Posterior cingulate gyrus (tissue), 11 donors: ENCODE measurements at regions not wholly inside any gene's neighbourhood (a gene's known extent, or its start where the extent isn't known, plus 50 kb on each side); places are given as distances from the start of the nearest gene placed in this dataset.

Experiments
- DNase-seq, 10 donors: peaks; one replicate each; pipeline versions ENCODE4 v3.0.0 to v3.0.0-alpha.2; 2020 to 2021; ENCODE audit warnings: mixed read lengths in 3 of 10
- intact Hi-C: fragments of 100-400 bp; cut with DNase I; formaldehyde crosslinking; loops from one replicate; pipeline ENCODE4 v1.15.1; 2023

DNA sequence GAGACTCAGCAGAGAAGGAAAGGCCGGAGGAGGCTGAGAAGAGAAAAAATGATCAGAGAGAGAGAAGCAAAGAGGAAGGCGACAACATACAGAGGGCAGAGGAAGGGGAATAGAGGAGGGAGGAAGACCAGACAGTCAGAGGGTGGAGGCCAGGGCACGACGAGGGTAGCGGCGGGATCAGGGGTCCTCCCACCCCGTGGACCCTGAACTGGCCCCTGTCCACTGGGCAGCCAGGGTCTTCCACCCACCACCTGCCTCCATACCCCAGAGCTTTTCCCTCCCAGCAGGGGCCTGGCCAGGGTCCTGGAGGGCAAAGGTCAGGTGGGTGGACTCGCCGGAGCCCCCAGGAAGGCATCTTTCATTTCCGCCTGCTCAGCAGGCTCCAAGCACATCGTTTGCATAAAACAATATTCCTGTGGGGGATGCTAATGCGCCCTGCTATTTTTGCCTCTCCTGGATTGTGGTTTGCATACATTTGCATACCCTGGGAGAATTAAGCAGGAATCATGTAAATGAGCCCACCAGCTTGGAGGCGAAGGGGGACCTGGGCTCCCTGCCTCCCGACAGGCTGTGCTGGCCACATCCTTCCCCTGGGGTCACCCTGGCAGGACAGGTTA is 394.1 kb downstream of the MN1 start:
- intact Hi-C loops, result loop anchor here (5.0 kb wide), 1 partner anchor 395 kb away; the partner anchor contains the start of gene MN1
- DNase-seq, result no peak

DNA sequence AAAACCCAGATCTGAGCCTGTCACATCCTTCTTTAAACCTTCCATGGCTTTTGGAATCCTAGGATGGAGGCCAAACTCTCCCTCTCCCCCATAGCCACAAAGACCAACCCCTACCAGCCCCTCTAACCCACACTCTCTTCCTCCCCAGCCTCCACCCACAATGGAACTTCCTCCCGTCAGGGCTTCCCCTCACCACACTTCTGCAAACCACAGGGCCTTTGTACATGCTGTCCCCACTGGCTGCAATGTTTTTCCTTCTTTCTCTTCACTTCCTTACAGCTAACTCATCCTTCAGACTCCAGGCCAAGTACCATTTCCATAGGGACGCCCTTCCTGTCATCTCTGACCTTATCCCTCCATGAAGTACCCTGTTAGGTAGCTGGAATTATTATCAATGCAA is 393.5 kb downstream of the MN1 start:
- intact Hi-C loops, result loop anchor here (5.0 kb wide), 1 partner anchor 394 kb away; the partner anchor contains the start of gene MN1
- no peak for DNase-seq

DNA sequence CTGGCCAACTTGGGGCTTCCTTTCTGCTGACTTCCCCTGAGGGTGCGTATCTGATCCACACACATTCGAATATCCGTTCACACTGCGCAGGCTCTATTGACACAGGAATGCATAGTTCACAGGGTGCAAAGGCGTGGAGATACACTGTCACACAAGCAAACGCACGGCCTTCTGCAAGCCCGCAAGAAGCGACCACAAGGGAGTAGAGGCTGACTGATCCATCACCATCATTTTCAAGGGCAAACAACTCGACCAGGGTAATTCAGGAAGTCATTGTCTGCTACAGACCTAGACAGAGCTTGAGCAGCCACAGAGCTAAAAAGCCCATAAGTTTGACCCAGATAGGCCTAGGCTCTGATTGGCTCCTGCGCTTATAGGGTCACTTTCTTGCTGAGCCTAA is 392.3 kb downstream of the MN1 start:
- DNase-seq, result no peak
- intact Hi-C loops, result loop anchor here (5.0 kb wide), 1 partner anchor 393 kb away; the partner anchor contains the start of gene MN1

DNA sequence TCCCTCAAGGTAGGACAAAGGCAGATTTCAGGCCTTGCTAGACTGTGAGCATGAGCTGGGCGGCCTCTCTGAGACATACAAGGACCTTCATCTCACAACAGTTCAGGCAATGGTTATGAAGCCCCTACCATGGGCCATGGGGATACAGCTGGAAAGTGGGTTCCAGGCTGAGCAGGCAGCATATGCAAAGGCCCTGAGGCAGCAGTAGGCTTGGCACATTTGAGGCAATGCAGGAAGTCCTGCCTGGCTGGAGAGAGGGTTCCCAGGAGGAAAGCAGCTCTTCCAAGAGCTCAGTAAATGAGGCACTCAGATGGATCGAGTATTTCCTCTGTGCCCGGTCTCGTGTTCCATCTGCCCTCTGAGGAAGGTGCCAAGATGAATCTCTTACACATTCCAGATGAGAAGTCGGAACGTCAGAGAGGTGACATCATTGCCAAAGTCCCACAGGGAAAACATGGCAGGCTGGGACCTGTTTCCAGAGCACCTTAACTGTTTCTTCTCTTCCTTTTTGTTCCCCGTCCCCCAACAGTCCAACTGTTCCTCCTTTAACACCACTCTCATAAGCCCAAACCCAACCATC is 388.6 kb downstream of the MN1 start:
- DNase-seq, result no peak

DNA sequence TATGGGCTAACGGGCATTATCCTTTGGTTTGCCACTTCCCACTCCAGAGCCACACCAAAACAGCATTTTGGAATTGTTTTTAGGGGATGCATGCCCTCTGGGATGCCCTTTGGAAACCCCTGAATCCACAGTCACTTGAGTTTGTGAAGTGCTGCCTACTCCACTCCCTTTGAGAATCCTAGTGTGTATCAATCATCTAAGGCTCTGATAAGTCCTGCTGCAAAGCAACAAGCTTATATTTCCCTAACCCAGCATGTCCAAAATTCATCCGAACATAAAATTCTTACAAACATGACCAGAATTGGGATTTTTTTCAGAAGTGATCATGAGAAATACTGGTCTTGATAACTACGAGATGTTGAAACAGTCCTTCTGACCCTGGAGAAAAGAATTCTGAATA is 387.9 kb downstream of the MN1 start:
- DNase-seq, result no peak
- intact Hi-C loops, result no loop called here

More for the DNA sequence above, 388.6 kb downstream of the MN1 start:
- intact Hi-C loops, result no loop called here

DNA sequence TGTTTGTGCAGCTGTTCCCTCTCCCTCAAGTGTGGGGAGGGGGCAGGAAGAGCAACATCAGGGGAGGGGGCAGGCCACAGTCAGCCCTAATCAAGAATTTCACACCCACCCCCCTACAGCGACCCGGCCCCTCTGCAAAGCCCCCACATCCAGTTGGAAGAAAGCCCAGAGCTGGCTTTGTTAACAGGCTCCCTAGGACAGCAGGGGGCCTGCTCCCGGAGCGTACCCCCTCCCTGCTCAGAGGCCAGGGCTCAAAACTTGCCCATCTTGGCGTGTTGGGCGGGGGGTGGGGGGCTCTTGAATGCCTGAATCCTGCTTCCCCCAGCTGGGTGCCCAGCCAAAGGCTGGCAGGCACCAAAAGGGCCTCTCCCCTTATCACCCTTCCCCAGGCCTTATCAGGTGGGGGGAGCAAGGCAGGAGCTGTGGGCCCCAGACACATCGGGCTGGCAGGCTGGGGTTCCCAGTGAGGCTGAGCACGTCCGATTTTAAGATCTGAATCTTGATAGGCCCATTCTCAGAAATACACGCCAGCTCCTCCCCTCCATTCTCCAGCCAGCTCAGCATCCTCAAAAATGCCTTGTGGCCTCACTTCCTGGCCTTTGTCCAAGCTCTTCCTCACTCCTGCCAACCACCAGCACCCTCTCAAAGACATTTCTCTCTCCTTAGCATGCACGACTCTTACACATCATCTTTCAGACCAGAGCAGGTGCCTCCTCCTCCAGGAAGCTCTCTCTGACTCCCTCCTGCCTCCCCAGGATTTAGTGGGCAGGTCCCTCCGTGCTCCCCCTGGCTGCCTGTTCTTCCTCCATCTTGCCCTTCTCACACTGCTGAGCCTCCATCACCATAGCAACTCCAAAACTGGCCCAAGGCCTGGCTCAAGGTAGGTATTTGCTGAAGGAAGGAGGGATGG is 384.8 kb downstream of the MN1 start:
- no peak for DNase-seq
- intact Hi-C loops, result no loop called here

DNA sequence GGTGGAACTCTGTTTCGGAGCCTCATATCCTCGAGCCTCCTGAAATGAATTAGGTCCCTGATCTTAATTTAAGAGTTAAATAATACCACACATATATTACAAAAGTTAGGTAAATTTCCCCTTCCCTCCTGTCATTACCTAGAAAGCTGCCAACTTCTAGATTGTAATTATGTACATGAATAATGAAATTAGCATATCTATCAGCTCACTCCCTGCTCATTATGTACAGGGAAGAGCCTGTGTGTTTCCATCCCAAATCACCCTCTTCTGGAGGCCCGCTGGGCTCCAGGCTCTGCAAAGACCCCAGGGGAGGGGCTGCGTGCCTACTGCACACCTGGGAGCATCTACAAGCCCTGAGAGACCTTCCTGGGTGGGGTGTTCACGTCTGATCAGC is 384.1 kb downstream of the MN1 start:
- DNase-seq, result no peak
- intact Hi-C loops, result no loop called here

DNA sequence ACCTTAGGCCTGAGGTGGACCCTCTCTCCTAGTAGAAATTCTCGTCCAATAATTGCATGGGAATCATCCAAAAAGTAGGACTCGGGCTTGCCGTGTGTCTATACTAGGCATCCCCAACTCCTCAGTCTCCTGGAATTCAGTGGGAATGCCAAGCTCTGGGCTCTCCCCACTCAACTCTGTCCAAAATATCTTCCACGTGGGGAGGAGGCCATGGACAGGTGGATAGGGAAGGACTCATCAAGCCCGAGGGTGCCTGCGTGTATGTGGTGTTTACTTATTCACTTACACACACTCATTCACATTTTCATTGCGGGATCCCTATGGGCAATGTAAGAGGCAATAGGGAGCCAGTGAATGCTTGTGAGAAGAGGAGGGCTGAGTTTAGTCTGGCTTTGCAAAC is 383.3 kb downstream of the MN1 start:
- intact Hi-C loops, result no loop called here
- DNase-seq, result no peak

DNA sequence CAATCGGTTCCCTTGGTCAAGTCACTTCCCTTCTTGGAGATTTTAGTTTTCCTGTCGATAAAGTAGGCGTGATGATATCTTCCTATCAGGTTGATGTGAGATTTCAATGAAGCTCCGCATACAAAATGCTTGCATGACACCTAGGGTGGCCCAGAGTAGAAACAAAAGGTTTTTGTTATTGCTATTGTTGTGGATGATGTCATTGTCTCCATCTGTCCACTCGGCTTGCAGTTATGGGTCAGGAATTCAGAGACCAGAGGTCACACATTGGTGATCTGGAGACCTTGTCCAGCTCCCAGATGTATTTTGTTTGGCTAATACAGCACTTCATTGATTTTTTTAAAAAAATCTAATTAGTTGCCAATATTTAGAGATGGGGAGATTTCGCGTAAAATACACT is 382.1 kb downstream of the MN1 start:
- intact Hi-C loops, result no loop called here
- DNase-seq, result no peak

DNA sequence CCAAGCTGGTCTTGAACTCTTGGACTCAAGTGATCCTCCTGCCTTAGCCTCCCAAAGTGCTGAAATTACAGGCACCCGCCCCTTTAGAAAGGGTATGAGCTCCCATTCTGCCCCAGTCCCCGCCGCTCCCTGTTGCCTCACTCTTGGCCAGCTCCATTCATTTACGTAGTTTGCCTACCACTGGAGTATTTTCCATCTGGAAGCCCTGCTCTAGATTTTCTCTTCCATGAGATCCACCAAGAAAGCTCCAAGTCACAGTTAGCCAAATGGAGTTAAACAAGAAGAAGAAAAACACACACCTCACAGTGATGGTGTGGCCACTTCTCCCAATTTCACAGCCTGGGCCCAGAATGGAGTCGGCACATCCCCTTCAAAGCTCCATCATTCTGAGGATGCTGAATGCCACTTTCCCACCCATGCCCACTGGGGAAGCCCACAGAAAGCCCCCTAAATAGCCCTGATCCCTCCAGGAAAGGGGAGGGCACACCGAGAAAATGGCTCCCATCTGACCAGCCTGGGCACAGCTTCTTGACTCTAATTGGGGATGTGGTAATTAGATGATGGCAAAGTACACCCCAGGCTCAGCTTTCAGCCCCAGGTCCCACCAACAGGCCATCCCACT is 381.2 kb downstream of the MN1 start:
- DNase-seq, result no peak
- intact Hi-C loops, result no loop called here

DNA sequence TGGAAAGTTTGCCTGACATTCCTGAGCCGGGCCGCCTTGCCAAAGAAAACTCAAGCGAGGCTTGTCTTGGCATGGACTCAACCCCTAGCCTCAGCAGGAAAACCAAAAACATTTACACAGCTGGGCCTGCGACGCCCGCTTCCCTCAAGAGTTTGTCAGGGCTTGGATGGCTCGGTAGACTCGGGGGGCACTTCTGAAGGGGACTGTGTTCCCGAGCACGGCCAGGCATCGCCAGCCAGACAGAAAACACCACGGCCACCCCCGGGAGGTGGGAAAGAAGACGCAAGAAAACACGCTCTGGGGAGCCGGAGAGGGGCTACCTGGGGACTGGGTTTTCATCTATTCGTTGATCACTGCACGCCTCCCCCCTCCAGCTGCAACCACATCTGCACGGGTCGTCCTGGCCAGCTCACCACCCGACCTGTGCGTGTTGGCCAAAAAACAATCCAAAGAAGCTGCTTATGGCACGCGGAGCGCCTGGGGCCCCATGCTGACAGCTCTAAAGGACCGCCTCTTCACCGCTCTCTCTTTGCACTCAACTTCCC is 380.7 kb downstream of the MN1 start:
- intact Hi-C loops, result no loop called here
- peak in 2 of 10 donors; percentile 12 to 28 for DNase-seq

DNA sequence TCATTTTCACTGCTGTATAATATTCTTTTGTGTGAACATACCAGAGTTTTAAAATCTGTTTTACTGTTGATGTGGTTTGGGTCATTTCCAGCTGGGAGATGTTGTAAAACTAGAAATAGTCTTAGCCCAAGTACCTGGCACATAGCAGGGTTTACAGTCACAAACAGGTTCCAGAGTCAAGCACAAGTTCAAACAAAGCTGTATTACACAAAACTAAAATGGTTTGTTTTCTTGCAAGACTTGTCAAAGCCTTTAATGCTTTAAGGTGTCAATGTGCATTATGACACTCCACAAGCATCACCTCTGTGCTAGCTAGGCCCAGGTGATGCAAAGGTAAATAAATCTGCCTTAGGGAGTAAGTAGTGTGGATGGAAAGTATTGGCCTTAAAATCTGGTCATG is 379.1 kb downstream of the MN1 start:
- no peak for DNase-seq
- intact Hi-C loops, result no loop called here

DNA sequence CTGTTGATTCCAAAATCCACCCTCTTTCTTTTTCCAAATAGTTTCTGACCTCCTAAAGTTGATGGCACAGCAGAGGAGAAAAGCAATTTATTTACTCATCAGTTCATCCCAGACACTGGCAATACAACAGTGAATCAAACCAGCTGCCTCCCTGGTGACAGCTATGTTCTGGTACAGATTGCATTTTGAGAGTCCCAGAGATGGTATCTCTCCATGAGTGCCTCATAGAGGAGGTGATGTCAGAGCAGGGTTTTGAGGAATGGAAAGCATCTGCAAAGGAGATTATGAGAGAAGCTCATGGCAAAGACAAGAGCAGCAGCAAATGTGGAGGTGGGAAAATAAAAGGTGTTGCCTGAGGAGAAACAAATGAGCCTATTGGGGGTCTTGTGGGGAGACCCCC is 377.2 kb downstream of the MN1 start:
- intact Hi-C loops, result no loop called here
- DNase-seq, result no peak

DNA sequence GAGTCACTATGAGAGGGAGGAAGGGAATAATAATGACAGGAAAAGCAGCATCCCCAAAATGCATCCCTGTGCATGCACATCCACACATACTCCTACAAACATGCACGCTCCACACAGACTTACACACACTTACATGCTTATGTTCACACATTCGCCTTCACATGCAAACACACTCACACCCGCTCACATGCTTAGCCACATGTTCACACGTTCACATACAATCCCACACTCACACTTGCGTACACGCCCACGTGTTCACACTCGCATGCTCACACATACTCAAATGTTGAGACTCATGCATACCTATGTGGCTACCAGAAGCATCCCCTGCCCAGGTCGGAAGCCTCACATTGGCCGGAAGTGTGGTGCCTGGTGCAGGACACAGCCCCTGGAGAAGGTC is 372.1 kb downstream of the MN1 start:
- intact Hi-C loops, result no loop called here
- DNase-seq, result no peak

DNA sequence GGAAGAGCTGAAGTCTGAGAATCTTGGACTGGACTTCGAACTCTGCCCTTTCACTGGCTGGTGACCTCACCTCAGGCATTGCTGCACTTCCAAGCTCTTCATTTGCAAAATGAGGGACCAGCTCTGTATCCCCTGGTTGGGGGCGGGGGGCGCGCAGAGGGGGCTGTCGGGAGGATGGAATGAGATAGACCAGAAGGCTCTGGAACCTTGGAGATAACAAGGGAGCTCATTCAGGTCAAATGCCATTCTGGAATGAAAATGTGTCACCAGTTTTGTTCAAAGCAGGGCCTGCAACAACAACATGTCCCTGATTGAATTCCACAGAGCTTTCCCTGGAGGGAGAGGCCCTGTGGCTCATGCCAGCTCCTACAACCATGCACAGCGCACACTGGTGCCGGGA is 370.5 kb downstream of the MN1 start:
- peak in 1 of 10 donors; percentile 3 for DNase-seq
- intact Hi-C loops, result no loop called here

DNA sequence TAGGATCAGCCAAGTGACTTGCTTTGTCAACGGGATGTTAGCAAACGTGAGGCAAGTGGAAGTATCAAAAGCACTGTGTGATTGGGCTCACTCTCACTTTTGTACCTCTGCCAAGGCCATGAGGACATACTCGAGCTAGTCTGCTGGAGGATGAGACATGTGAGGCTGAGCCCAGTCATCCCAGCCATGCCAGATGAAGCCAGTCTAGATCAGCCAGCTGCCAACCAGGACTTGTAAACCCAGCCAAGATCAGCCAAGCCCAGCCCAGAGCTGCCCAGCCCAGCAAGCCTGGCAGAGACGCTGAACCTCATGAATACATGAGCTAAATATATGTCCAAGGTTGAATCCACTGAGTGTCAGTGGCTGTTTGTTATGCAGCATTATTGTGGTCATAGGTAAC is 369.7 kb downstream of the MN1 start:
- DNase-seq, result peak in 1 of 10 donors; percentile 1
- intact Hi-C loops, result no loop called here

DNA sequence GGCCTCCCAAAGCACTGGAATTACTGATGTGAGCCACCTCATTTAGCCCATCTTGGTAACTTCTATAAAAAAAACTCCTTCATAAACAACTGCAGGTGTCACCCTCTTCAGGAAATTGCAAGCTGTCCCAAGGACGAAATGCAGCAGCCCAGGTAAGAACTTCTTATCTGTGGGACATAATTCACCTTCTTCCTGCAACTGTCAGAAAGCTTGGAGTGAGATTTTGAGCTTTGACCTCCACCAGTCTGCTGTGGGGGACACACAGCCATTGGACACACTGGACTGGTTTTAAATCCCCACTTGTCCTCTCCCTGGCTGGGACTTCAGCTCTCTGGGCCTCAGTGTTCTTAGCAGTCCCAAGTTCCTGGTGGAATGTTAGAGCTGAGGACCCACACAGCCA is 368.5 kb downstream of the MN1 start:
- intact Hi-C loops, result no loop called here
- no peak for DNase-seq

DNA sequence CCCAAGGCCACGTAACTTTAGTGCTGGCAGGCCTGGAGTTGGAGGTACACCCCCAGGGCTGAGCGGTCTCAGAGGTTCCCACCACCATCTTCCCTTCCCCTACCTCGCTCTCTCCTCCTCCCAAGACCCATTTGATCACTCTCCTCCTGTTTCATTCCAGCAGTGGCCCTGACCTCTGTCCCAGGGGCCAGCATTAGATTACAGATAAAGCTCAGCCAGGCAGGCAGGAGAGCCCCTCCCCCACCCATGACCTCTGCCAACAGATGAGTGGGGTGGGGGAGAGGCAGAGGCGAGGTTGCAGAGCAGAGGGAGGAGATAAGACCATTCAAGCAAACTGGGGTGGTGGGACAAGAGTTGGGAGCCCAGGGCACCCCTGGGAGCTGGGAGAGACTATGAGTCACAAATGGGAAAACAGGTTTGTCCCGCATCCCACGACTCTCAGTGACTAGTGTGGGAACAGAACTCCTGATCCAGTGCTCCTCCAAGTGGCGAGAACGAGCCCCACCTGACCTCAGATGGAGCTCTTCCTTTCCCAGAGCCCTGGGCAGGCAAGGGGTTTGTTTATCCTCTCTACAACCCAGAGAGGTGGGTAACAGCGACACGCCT is 367.9 kb downstream of the MN1 start:
- intact Hi-C loops, result no loop called here
- DNase-seq, result no peak

DNA sequence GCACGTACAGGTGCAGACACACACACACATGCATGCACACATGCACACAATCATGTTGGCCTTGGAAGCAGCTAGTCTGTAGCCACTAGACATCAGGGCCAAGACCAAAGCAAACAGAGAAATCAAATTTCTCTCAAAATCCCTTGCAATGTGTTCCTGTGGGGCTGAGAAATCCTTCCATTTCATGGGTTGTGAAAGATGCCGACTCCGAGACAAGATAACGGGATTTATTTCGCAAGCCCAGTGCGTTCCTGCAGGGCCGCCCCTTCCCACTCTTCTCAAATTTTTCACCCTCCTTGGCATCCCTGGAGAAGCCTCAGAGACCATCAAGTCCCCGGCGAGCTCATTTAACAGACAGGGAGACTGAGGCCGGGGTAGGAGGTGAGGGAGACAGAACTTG is 366.7 kb downstream of the MN1 start:
- intact Hi-C loops, result no loop called here
- no peak for DNase-seq

DNA sequence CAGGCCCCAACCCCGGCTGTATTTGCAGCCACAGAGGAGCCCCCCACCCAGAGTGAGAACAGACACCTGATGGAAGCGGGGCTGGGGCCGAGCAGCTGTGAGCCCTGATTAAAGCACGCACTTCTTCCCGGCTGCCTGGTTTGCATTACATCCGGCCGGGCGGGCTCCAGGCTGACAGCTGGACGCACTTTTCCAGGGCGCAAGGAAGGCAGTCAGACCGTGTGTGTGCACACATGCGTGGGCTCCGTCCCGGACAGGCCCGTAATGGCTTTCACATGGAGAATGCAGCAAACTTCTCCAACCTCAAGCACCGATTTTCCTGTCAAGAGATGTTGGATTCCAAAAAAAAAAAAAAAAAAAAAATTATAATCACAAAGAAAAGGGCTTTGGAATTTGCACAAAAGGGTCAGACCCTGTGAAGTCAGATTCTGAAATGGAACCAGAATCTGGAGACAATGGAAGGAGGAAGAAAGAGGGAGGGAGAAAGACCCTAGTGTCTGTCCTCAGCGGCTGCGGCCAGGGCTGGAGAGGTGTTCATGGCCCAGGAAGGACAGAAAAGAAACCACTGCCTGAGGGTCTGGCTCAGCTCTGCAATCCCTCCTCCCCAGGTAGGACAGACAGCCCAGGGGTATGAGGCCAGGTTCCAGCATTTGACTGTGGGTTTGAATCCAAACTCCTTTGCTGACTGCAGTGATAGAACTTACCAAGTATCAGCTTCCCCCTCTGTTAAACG is 365.5 kb downstream of the MN1 start:
- intact Hi-C loops, result no loop called here
- peak in 2 of 10 donors; percentile 17 to 70 for DNase-seq
